ENCODE measurements at regions not wholly inside any gene's neighbourhood (a gene's known extent, or its start where the extent isn't known, plus 50 kb on each side); places are given as distances from the start of the nearest gene placed in this dataset.

- H3K27ac ChIP-seq: no peak overlapping the region
Measured at GRCh38 chr17:72351365-72351764, 230.5 kb downstream of the SOX9 start.

GRCh38 chr17:72351884-72352346 lies 231.1 kb downstream of the SOX9 start:
- Histone ChIP-seq H3K27ac (no peak overlapping the region), H3K36me3 (no peaks in the 10 kb centered on the region), H3K4me3 (no peak overlapping the region), H3K9me3 (no peaks in the 10 kb centered on the region), H3K4me1 (no peaks in the 10 kb centered on the region), H3K27me3 (peaks cover 0 to 18% of the 10 kb centered on the region in 2 donors)
- intact Hi-C loops (cut with DNase I; ENCODE audit: low total_unique reads): no loop called here
- DNase-seq: no peak
- no peak for TF ChIP-seq CTCF (IDR thresholded peaks at IDR 0.05)

More at GRCh38 chr17:72351365-72351764, 230.5 kb downstream of the SOX9 start:
- no peaks in the 10 kb centered on the region for H3K4me1 ChIP-seq
- peaks cover 0 to 18% of the 10 kb centered on the region in 2 donors for H3K27me3 ChIP-seq
- no peak overlapping the region for H3K4me3 ChIP-seq
- no peaks in the 10 kb centered on the region for H3K36me3 ChIP-seq
- intact Hi-C loops (cut with DNase I; ENCODE audit: low total_unique reads): no loop called here
- no peaks in the 10 kb centered on the region for H3K9me3 ChIP-seq
- no peak for DNase-seq
- no peak for TF ChIP-seq CTCF (IDR thresholded peaks at IDR 0.05)

GRCh38 chr17:72353502-72353901 lies 232.7 kb downstream of the SOX9 start:
- Histone ChIP-seq H3K4me1 (no peaks in the 10 kb centered on the region), H3K9me3 (peaks cover 0 to 4% (median 0%) of the 10 kb centered on the region in 3 donors), H3K27ac (no peak overlapping the region), H3K4me3 (no peak overlapping the region), H3K36me3 (no peaks in the 10 kb centered on the region), H3K27me3 (peaks cover 0 to 18% of the 10 kb centered on the region in 2 donors)
- intact Hi-C loops (cut with DNase I; ENCODE audit: low total_unique reads): no loop called here
- TF ChIP-seq CTCF (IDR thresholded peaks at IDR 0.05): no peak
- DNase-seq: no peak

GRCh38 chr17:72354071-72354470 lies 233.3 kb downstream of the SOX9 start:
- Histone ChIP-seq H3K27ac (no peak overlapping the region), H3K4me3 (no peak overlapping the region), H3K9me3 (peaks cover 0 to 4% (median 0%) of the 10 kb centered on the region in 3 donors), H3K27me3 (peaks cover 0 to 18% of the 10 kb centered on the region in 2 donors), H3K36me3 (no peaks in the 10 kb centered on the region), H3K4me1 (no peaks in the 10 kb centered on the region)
- no peak for DNase-seq
- TF ChIP-seq CTCF (IDR thresholded peaks at IDR 0.05): no peak
- intact Hi-C loops (cut with DNase I; ENCODE audit: low total_unique reads): no loop called here

GRCh38 chr17:72357764-72358365 lies 237.0 kb downstream of the SOX9 start:
- intact Hi-C loops (cut with DNase I; ENCODE audit: low total_unique reads): no loop called here
- Histone ChIP-seq H3K4me1 (no peaks in the 10 kb centered on the region), H3K27me3 (peaks cover 0 to 10% of the 10 kb centered on the region in 2 donors), H3K4me3 (no peak overlapping the region), H3K36me3 (no peaks in the 10 kb centered on the region), H3K27ac (no peak overlapping the region), H3K9me3 (peaks cover 0 to 4% (median 0%) of the 10 kb centered on the region in 3 donors)
- no peak for DNase-seq
- no peak for TF ChIP-seq CTCF (IDR thresholded peaks at IDR 0.05)
